Stomach smooth muscle (tissue), 2 donors: ENCODE measurements at regions not wholly inside any gene's neighbourhood (a gene's known extent, or its start where the extent isn't known, plus 50 kb on each side); places are given as distances from the start of the nearest gene placed in this dataset.

ENCODE experiments used
- H3K27ac ChIP-seq: one replicate; pipeline ENCODE4 v1.7.0; 2013; ENCODE audit warnings: mild to moderate bottlenecking, low read length, inconsistent platforms
- H3K27me3 ChIP-seq, 2 donors: one replicate each; pipeline ENCODE4 v1.7.0; 2013; ENCODE audit warnings: low read length in 2 of 2; ENCODE audit not compliant: insufficient read depth in 2 of 2, control insufficient read depth in 1 of 2
- H3K36me3 ChIP-seq, 2 donors: one replicate each; pipeline ENCODE4 v1.7.0; 2013; ENCODE audit warnings: low read length in 2 of 2; ENCODE audit not compliant: control insufficient read depth in 2 of 2, insufficient read depth in 2 of 2
- H3K4me1 ChIP-seq: one replicate; pipeline ENCODE4 v1.7.0; 2013; ENCODE audit warnings: low read length; ENCODE audit not compliant: control insufficient read depth, insufficient read depth
- H3K4me3 ChIP-seq, 2 donors: one replicate each; pipeline ENCODE4 v1.7.0; 2013; ENCODE audit warnings: low read length in 2 of 2
- H3K9ac ChIP-seq, 2 donors: one replicate each; pipeline ENCODE4 v1.7.0; 2013; ENCODE audit warnings: low read length in 2 of 2, mild to moderate bottlenecking in 1 of 2
- H3K9me3 ChIP-seq, 2 donors: one replicate each; pipeline ENCODE4 v1.7.0; 2013; ENCODE audit warnings: low read length in 2 of 2; ENCODE audit not compliant: control insufficient read depth in 2 of 2
- donor health status: healthy.
- donor health status: Pancreatic carcinoma.

GRCh38 chr4:57206172-57206571, 96.0 kb upstream of the IGFBP7 start:
- no peaks in the 10 kb centered on the region for H3K9me3 ChIP-seq
- H3K9ac ChIP-seq = no peak overlapping the region
- no peak overlapping the region for H3K4me3 ChIP-seq
- peaks cover 0 to 2% of the 10 kb centered on the region in 2 donors for H3K27me3 ChIP-seq
- no peaks in the 10 kb centered on the region for H3K4me1 ChIP-seq
- H3K27ac ChIP-seq = no peak overlapping the region
- H3K36me3 ChIP-seq = no peaks in the 10 kb centered on the region

- Histone ChIP-seq H3K27ac (no peak overlapping the region), H3K4me1 (no peaks in the 10 kb centered on the region), H3K9me3 (no peaks in the 10 kb centered on the region), H3K4me3 (no peak overlapping the region), H3K27me3 (peaks cover 0 to 2% of the 10 kb centered on the region in 2 donors), H3K36me3 (no peaks in the 10 kb centered on the region), H3K9ac (no peak overlapping the region)
Measured at GRCh38 chr4:57205580-57205979, 95.4 kb upstream of the IGFBP7 start.

- H3K4me3 ChIP-seq = no peak overlapping the region
- H3K36me3 ChIP-seq = no peaks in the 10 kb centered on the region
- peaks cover 0 to under 1% of the 10 kb centered on the region in 2 donors for H3K27me3 ChIP-seq
- H3K9me3 ChIP-seq = no peaks in the 10 kb centered on the region
- no peaks in the 10 kb centered on the region for H3K4me1 ChIP-seq
- no peak overlapping the region for H3K9ac ChIP-seq
- H3K27ac ChIP-seq = no peak overlapping the region
Measured at GRCh38 chr4:57200799-57201327, 90.7 kb upstream of the IGFBP7 start.

GRCh38 chr4:57199267-57199666, 89.1 kb upstream of the IGFBP7 start:
- Histone ChIP-seq H3K27me3 (peaks cover 0 to 4% of the 10 kb centered on the region in 2 donors), H3K9ac (no peak overlapping the region), H3K27ac (no peak overlapping the region), H3K4me1 (no peaks in the 10 kb centered on the region), H3K9me3 (no peaks in the 10 kb centered on the region), H3K4me3 (no peak overlapping the region), H3K36me3 (no peaks in the 10 kb centered on the region)

- Histone ChIP-seq H3K4me3 (no peak overlapping the region), H3K36me3 (no peaks in the 10 kb centered on the region), H3K9me3 (no peaks in the 10 kb centered on the region), H3K9ac (no peak overlapping the region), H3K4me1 (peaks cover 8% of the 10 kb centered on the region), H3K27me3 (peaks cover 0 to 4% of the 10 kb centered on the region in 2 donors), H3K27ac (no peak overlapping the region)
Measured at GRCh38 chr4:57195622-57196021, 85.4 kb upstream of the IGFBP7 start.

- H3K27me3 ChIP-seq = peaks cover 0 to 4% of the 10 kb centered on the region in 2 donors
- no peak overlapping the region for H3K9ac ChIP-seq
- H3K27ac ChIP-seq = no peak overlapping the region
- H3K9me3 ChIP-seq = no peaks in the 10 kb centered on the region
- no peaks in the 10 kb centered on the region for H3K36me3 ChIP-seq
- no peak overlapping the region for H3K4me3 ChIP-seq
- peaks cover 17% of the 10 kb centered on the region for H3K4me1 ChIP-seq
Measured at GRCh38 chr4:57194068-57194611, 84.0 kb upstream of the IGFBP7 start.

- Histone ChIP-seq H3K4me3 (no peak overlapping the region), H3K9me3 (no peaks in the 10 kb centered on the region), H3K4me1 (peaks cover 17% of the 10 kb centered on the region), H3K27ac (no peak overlapping the region), H3K9ac (no peak overlapping the region), H3K36me3 (no peaks in the 10 kb centered on the region), H3K27me3 (peaks cover 0 to 4% of the 10 kb centered on the region in 2 donors)
Measured at GRCh38 chr4:57193209-57193810, 83.1 kb upstream of the IGFBP7 start.

GRCh38 chr4:57191523-57192034, 81.4 kb upstream of the IGFBP7 start:
- Histone ChIP-seq H3K36me3 (no peaks in the 10 kb centered on the region), H3K4me3 (no peak overlapping the region), H3K27me3 (peaks cover 0 to 4% of the 10 kb centered on the region in 2 donors), H3K9me3 (no peaks in the 10 kb centered on the region), H3K9ac (no peak overlapping the region), H3K4me1 (peaks cover 17% of the 10 kb centered on the region), H3K27ac (no peak overlapping the region)

- Histone ChIP-seq H3K4me1 (peaks cover 17% of the 10 kb centered on the region), H3K36me3 (no peaks in the 10 kb centered on the region), H3K9me3 (no peaks in the 10 kb centered on the region), H3K4me3 (peak overlapping the region in 1 of 2 donors; percentile 15), H3K27ac (no peak overlapping the region), H3K27me3 (peaks cover 0 to 4% of the 10 kb centered on the region in 2 donors), H3K9ac (no peak overlapping the region)
Measured at GRCh38 chr4:57190601-57191481, 80.7 kb upstream of the IGFBP7 start.

- Histone ChIP-seq H3K4me3 (no peak overlapping the region), H3K27ac (no peak overlapping the region), H3K4me1 (peaks cover 17% of the 10 kb centered on the region), H3K27me3 (no peaks in the 10 kb centered on the region), H3K9ac (no peak overlapping the region), H3K36me3 (no peaks in the 10 kb centered on the region), H3K9me3 (no peaks in the 10 kb centered on the region)
Measured at GRCh38 chr4:57187246-57187645, 77.1 kb upstream of the IGFBP7 start.
